Cardiac fibroblast (primary cell): ENCODE measurements at regions not wholly inside any gene's neighbourhood (a gene's known extent, or its start where the extent isn't known, plus 50 kb on each side); places are given as distances from the start of the nearest gene placed in this dataset.

Experiments
- DNase-seq, 2 donors: peaks; one replicate each; pipeline versions ENCODE4 v3.0.0 to v3.0.0-alpha.2; 2010; ENCODE audit warnings: low read depth in 2 of 2
- H3K4me3 ChIP-seq, 2 donors: replicated peaks in 1 of 2; 1 replicate in 1 of 2; 2 replicates in 1 of 2; pipeline ENCODE4 v1.5.1; 2011; ENCODE audit warnings: low read depth in 2 of 2, low read length in 2 of 2, mild to moderate bottlenecking in 2 of 2, moderate library complexity in 1 of 2
- TF ChIP-seq, protein P1 (sequence below): IDR thresholded peaks from one replicate; pipeline ENCODE4 v1.5.1; 2011; ENCODE audit warnings: low read depth, mild to moderate bottlenecking, low read length, inconsistent platforms

DNA sequence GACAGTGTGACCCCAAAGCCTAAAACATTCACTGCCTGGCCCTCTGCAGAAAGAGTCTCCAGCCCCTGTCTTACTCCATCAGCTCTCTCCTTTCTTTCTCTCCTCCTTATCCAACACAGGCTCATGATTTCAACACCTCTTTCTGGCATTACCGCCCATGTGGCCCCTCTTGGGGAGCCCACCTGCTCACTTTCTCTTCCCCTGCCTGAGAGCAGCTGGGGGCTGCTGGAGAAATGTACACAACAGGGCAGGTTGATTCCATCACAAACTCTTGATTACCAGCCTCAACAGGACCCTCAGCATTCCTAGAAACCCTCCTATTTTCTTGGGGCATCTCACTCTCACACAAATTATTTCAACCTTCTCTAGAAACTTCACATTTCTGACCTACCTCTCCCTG lies 98.3 kb downstream of the ABHD5 start:
- DNase-seq = no peak
- TF ChIP-seq, protein P1, sequence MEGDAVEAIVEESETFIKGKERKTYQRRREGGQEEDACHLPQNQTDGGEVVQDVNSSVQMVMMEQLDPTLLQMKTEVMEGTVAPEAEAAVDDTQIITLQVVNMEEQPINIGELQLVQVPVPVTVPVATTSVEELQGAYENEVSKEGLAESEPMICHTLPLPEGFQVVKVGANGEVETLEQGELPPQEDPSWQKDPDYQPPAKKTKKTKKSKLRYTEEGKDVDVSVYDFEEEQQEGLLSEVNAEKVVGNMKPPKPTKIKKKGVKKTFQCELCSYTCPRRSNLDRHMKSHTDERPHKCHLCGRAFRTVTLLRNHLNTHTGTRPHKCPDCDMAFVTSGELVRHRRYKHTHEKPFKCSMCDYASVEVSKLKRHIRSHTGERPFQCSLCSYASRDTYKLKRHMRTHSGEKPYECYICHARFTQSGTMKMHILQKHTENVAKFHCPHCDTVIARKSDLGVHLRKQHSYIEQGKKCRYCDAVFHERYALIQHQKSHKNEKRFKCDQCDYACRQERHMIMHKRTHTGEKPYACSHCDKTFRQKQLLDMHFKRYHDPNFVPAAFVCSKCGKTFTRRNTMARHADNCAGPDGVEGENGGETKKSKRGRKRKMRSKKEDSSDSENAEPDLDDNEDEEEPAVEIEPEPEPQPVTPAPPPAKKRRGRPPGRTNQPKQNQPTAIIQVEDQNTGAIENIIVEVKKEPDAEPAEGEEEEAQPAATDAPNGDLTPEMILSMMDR = no peak
- H3K4me3 ChIP-seq = no peak overlapping the region

DNA sequence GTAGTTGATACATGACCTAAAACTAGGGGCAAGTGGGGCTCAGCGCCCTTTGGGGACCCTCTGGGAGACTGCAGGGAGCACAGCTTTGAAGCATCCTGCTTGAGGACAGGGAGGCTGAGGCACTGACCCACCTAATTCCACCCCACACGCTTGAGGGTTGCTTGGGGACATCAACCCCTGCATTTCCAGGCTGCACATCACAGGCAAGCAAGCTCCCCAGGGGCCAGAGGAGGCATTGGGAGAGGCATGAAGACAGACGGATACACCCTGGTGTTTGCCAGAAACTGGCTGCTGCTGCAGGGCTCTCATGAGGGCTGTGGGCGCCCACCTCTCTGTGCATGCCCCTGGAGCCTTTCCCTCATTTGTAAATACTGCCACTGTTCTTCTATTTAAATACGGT lies 99.3 kb downstream of the ABHD5 start:
- no peak for DNase-seq
- TF ChIP-seq, protein P1 = no peak
- no peak overlapping the region for H3K4me3 ChIP-seq

GRCh38 chr3:43790476-43790875 lies 99.7 kb downstream of the ABHD5 start:
- no peak for DNase-seq
- H3K4me3 ChIP-seq = no peak overlapping the region
- TF ChIP-seq, protein P1 = no peak

- H3K4me3 ChIP-seq = no peak overlapping the region
- no peak for DNase-seq
- TF ChIP-seq, protein P1 = no peak
Observed at GRCh38 chr3:43791246-43791645, 100.5 kb downstream of the ABHD5 start.

DNA sequence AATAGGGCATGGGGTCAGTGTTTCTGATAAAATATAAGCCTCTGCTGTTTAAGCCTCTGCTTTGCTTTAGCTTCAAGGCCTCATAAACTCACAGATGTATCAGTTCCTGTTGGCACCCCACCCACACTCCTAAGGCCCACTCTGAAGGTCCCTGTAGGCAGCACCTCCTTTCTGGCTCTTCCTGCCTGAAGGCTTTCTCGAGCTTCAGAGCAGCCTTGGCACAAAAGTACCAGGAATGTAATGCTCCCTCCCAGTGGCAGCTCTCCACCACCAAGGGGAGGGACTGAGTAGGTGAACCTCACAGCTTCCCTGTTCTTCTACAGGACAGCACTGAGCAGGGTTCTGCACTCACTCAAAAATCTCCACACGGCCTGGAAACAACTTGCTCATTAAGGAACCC lies 102.2 kb downstream of the ABHD5 start:
- TF ChIP-seq, protein P1 = no peak
- no peak for DNase-seq
- H3K4me3 ChIP-seq = no peak overlapping the region

GRCh38 chr3:43793648-43794372 lies 103.1 kb downstream of the ABHD5 start:
- TF ChIP-seq, protein P1 = no peak
- no peak for DNase-seq
- no peak overlapping the region for H3K4me3 ChIP-seq

DNA sequence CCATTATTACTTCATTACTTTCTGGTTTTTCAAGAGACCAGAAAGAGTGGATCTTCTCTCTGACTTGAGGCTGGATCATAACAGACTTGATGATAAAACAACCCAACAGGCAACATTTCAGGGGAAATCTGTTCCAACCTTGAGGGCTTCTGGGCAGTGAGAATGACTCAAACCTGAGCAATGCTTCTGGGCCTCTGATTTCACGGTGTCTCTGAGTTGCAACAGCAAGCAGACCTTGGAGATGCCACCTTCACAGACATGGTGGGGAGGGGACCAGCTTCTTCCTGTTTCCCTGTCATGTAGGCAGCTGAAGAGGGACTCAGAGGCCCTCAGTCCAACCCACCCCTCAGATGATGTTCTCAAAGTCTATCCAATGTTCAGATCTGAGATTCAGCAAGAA lies 104.0 kb downstream of the ABHD5 start:
- DNase-seq = peak in 1 of 2 donors; percentile 68
- TF ChIP-seq, protein P1 = no peak
- no peak overlapping the region for H3K4me3 ChIP-seq
